A549 (cell line): ENCODE measurements at regions not wholly inside any gene's neighbourhood (a gene's known extent, or its start where the extent isn't known, plus 50 kb on each side); places are given as distances from the start of the nearest gene placed in this dataset.

Experiments used
- CBX2 ChIP-seq: fragments of 200-600 bp; sonication (generic); IDR thresholded peaks from 2 replicates; pipeline ENCODE4 v1.6.1; 2016; ENCODE audit warnings: low read depth, mild to moderate bottlenecking, borderline replicate concordance
- CEBPB ChIP-seq, 2 experiments: fragments of >200 bp in 1 of 2; sonication (Bioruptor Twin) in 1 of 2; formaldehyde crosslinking in 1 of 2; IDR thresholded peaks; 2 replicates each; pipeline ENCODE4 v1.6.1; 2012 to 2016
- CTCF ChIP-seq: fragments of >200 bp; sonication (Bioruptor Twin); formaldehyde crosslinking; IDR thresholded peaks from 3 replicates; pipeline ENCODE4 v1.5.1; 2016
- EP300 ChIP-seq, 2 experiments: fragments of >200 bp; sonication (Bioruptor Twin); formaldehyde crosslinking; IDR thresholded peaks; 2 replicates in 1 of 2; 3 replicates in 1 of 2; pipeline ENCODE4 v1.6.1; 2016 to 2017
- FOSL2 ChIP-seq, 2 experiments: fragments of 450-650 bp in 1 of 2; fragments of >200 bp in 1 of 2; sonication (Bioruptor Twin) in 1 of 2; formaldehyde crosslinking; IDR thresholded peaks; 2 replicates each; pipeline versions ENCODE4 v1.5.0 to v1.6.1; 2016 to 2020; ENCODE audit warnings: mild to moderate bottlenecking in 1 of 2, moderate library complexity in 1 of 2
- MAX ChIP-seq: IDR thresholded peaks from 2 replicates; pipeline ENCODE4 v1.6.1; 2012
- MYC ChIP-seq: IDR thresholded peaks from 2 replicates; pipeline ENCODE4 v1.6.1; 2012; ENCODE audit warnings: mild to moderate bottlenecking, inconsistent platforms, low read length, improper control_type of control experiment, borderline replicate concordance
- POLR2A ChIP-seq: IDR thresholded peaks from 2 replicates; pipeline ENCODE4 v1.6.1; 2012; ENCODE audit warnings: mild to moderate bottlenecking, low read length
- RAD21 ChIP-seq, 2 experiments: fragments of >200 bp in 1 of 2; sonication (Bioruptor Twin) in 1 of 2; formaldehyde crosslinking in 1 of 2; IDR thresholded peaks in 1 of 2; conservative IDR thresholded peaks in 1 of 2; 2 replicates in 1 of 2; 3 replicates in 1 of 2; pipeline ENCODE4 v1.6.1; 2012 to 2018; ENCODE audit warnings: inconsistent platforms in 1 of 2
- REST ChIP-seq: fragments of 200-600 bp; sonication (generic); IDR thresholded peaks from 2 replicates; pipeline ENCODE4 v1.6.1; 2016; ENCODE audit warnings: antibody characterized with exemption, mild to moderate bottlenecking, moderate library complexity
- SMC3 ChIP-seq: fragments of >200 bp; sonication (Bioruptor Twin); formaldehyde crosslinking; IDR thresholded peaks from 3 replicates; pipeline ENCODE4 v1.6.1; 2018; ENCODE audit warnings: inconsistent platforms
- TF ChIP-seq, protein P1 (sequence below): fragments of >200 bp; sonication (Bioruptor Twin); formaldehyde crosslinking; IDR thresholded peaks from 2 replicates; pipeline ENCODE4 v1.6.1; 2016
- TF ChIP-seq, protein P2 (sequence below): IDR thresholded peaks from 2 replicates; pipeline ENCODE4 v1.6.1; 2012

- TF ChIP-seq FOSL2 (IDR thresholded peaks at IDR 0.05) = no peak
- TF ChIP-seq FOSL2 (CRISPR knock-in tag; IDR thresholded peaks at IDR 0.05) = no peak
- TF ChIP-seq CTCF = no peak
- TF ChIP-seq REST = no peak
- TF ChIP-seq EP300 (IDR thresholded peaks at IDR 0.05) = no peak
- TF ChIP-seq CBX2 = no peak
- no peak for TF ChIP-seq MAX
- no peak for TF ChIP-seq POLR2A
- TF ChIP-seq CEBPB (IDR thresholded peaks at IDR 0.05) = no peak
- no peak for TF ChIP-seq MYC
- TF ChIP-seq, protein P1, sequence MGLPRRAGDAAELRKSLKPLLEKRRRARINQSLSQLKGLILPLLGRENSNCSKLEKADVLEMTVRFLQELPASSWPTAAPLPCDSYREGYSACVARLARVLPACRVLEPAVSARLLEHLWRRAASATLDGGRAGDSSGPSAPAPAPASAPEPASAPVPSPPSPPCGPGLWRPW = no peak
- no peak for TF ChIP-seq RAD21 (conservative IDR thresholded peaks at IDR 0.05 in 1 of 2, IDR thresholded peaks at IDR 0.05 in 1 of 2)
- TF ChIP-seq SMC3 = no peak
- TF ChIP-seq, protein P2, sequence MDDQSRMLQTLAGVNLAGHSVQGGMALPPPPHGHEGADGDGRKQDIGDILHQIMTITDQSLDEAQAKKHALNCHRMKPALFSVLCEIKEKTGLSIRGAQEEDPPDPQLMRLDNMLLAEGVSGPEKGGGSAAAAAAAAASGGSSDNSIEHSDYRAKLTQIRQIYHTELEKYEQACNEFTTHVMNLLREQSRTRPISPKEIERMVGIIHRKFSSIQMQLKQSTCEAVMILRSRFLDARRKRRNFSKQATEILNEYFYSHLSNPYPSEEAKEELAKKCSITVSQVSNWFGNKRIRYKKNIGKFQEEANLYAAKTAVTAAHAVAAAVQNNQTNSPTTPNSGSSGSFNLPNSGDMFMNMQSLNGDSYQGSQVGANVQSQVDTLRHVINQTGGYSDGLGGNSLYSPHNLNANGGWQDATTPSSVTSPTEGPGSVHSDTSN = no peak
Measured at GRCh38 chr4:181693517-181693916, 549.7 kb upstream of the TENM3 start.
